ENCODE measurements at regions not wholly inside any gene's neighbourhood (a gene's known extent, or its start where the extent isn't known, plus 50 kb on each side); places are given as distances from the start of the nearest gene placed in this dataset.

DNA sequence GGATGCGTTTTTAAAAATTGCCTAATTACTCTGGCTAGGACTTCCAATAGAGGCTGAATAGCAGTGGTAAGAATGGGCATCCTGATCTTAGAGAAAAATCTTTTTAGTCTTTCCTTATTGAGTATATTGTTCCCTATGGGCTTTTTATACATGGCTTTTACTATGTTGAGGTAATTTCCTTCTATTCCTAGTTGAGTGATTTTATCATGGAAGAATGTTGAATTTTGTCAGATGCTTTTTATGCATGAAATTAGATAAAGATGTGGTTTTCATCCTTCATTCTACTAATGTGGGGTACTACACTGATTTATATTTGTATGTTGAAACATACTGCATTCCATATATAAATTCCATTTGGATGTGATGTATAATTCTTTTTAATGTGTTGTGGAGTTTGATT, 2673.8 kb downstream of the PCDH9 start:
- H3K9me3 Mint-ChIP-seq (ENCODE audit: low read depth), result peaks cover 3% of the 10 kb centered on the region
- H3K4me1 Mint-ChIP-seq (ENCODE audit: low read depth), result no peaks in the 10 kb centered on the region
- no peak overlapping the region for H3K4me3 Mint-ChIP-seq (ENCODE audit: unreplicated experiment)
- no peak for DNase-seq (ENCODE audit: low spot score)
- H3K36me3 Mint-ChIP-seq (ENCODE audit: low read depth), result no peaks in the 10 kb centered on the region
- H3K27me3 Mint-ChIP-seq (ENCODE audit: low read depth), result no peaks in the 10 kb centered on the region
- TF ChIP-seq, protein P1, sequence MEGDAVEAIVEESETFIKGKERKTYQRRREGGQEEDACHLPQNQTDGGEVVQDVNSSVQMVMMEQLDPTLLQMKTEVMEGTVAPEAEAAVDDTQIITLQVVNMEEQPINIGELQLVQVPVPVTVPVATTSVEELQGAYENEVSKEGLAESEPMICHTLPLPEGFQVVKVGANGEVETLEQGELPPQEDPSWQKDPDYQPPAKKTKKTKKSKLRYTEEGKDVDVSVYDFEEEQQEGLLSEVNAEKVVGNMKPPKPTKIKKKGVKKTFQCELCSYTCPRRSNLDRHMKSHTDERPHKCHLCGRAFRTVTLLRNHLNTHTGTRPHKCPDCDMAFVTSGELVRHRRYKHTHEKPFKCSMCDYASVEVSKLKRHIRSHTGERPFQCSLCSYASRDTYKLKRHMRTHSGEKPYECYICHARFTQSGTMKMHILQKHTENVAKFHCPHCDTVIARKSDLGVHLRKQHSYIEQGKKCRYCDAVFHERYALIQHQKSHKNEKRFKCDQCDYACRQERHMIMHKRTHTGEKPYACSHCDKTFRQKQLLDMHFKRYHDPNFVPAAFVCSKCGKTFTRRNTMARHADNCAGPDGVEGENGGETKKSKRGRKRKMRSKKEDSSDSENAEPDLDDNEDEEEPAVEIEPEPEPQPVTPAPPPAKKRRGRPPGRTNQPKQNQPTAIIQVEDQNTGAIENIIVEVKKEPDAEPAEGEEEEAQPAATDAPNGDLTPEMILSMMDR (IDR thresholded peaks at IDR 0.05), result no peak
- no peak overlapping the region for H3K27ac Mint-ChIP-seq (ENCODE audit: unreplicated experiment)

- H3K4me3 Mint-ChIP-seq (ENCODE audit: unreplicated experiment), result no peak overlapping the region
- TF ChIP-seq, protein P1 (IDR thresholded peaks at IDR 0.05), result no peak
- H3K4me1 Mint-ChIP-seq (ENCODE audit: low read depth), result no peaks in the 10 kb centered on the region
- no peak for DNase-seq (ENCODE audit: low spot score)
- H3K27me3 Mint-ChIP-seq (ENCODE audit: low read depth), result no peaks in the 10 kb centered on the region
- no peak overlapping the region for H3K27ac Mint-ChIP-seq (ENCODE audit: unreplicated experiment)
- peaks cover 14% of the 10 kb centered on the region for H3K9me3 Mint-ChIP-seq (ENCODE audit: low read depth)
- no peaks in the 10 kb centered on the region for H3K36me3 Mint-ChIP-seq (ENCODE audit: low read depth)
These were observed 2676.6 kb downstream of the PCDH9 start for GRCh38 chr13:64553411-64554129.

- H3K36me3 Mint-ChIP-seq (ENCODE audit: low read depth), result no peaks in the 10 kb centered on the region
- H3K27ac Mint-ChIP-seq (ENCODE audit: unreplicated experiment), result no peak overlapping the region
- no peaks in the 10 kb centered on the region for H3K4me1 Mint-ChIP-seq (ENCODE audit: low read depth)
- DNase-seq (ENCODE audit: low spot score), result no peak
- TF ChIP-seq, protein P1 (IDR thresholded peaks at IDR 0.05), result no peak
- H3K4me3 Mint-ChIP-seq (ENCODE audit: unreplicated experiment), result no peak overlapping the region
- peaks cover 12% of the 10 kb centered on the region for H3K9me3 Mint-ChIP-seq (ENCODE audit: low read depth)
- H3K27me3 Mint-ChIP-seq (ENCODE audit: low read depth), result no peaks in the 10 kb centered on the region
These were observed 2678.4 kb downstream of the PCDH9 start for GRCh38 chr13:64551755-64552154.

DNA sequence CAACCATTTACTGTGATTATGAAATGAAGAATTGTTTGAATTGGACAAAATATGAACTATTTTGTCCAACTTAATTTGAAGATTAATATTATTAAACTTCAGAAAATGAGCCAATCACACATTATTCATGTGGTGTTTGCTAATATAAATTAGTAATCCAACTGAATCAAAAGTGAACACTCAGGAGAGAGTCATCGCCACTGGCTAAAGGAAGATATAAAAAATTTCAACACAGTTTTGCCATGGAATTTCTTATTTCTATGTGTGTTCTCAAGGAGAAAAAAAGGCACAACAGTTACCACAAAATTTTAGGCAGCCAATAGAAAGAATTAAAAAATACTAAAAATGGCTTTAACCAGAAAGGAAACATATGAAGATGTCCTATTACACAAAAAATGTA, 2683.8 kb downstream of the PCDH9 start:
- no peak for DNase-seq (ENCODE audit: low spot score)
- TF ChIP-seq, protein P1 (IDR thresholded peaks at IDR 0.05), result no peak
- H3K36me3 Mint-ChIP-seq (ENCODE audit: low read depth), result no peaks in the 10 kb centered on the region
- H3K27me3 Mint-ChIP-seq (ENCODE audit: low read depth), result no peaks in the 10 kb centered on the region
- H3K4me1 Mint-ChIP-seq (ENCODE audit: low read depth), result no peaks in the 10 kb centered on the region
- H3K4me3 Mint-ChIP-seq (ENCODE audit: unreplicated experiment), result no peak overlapping the region
- H3K27ac Mint-ChIP-seq (ENCODE audit: unreplicated experiment), result no peak overlapping the region
- peaks cover 10% of the 10 kb centered on the region for H3K9me3 Mint-ChIP-seq (ENCODE audit: low read depth)

- no peaks in the 10 kb centered on the region for H3K4me1 Mint-ChIP-seq (ENCODE audit: low read depth)
- TF ChIP-seq, protein P1 (IDR thresholded peaks at IDR 0.05), result no peak
- no peaks in the 10 kb centered on the region for H3K27me3 Mint-ChIP-seq (ENCODE audit: low read depth)
- no peaks in the 10 kb centered on the region for H3K36me3 Mint-ChIP-seq (ENCODE audit: low read depth)
- no peak overlapping the region for H3K4me3 Mint-ChIP-seq (ENCODE audit: unreplicated experiment)
- DNase-seq (ENCODE audit: low spot score), result no peak
- H3K27ac Mint-ChIP-seq (ENCODE audit: unreplicated experiment), result no peak overlapping the region
- H3K9me3 Mint-ChIP-seq (ENCODE audit: low read depth), result no peaks in the 10 kb centered on the region
These were observed 2689.2 kb downstream of the PCDH9 start for GRCh38 chr13:64540976-64541375.
